SU-DHL-6 (cell line): ENCODE measurements at regions not wholly inside any gene's neighbourhood (a gene's known extent, or its start where the extent isn't known, plus 50 kb on each side); places are given as distances from the start of the nearest gene placed in this dataset.

Experiments used
- H2AFZ ChIP-seq: fragments of 200-600 bp; sonication (generic); 2 replicates; pipeline ENCODE4 v1.6.1; 2014; ENCODE audit warnings: low read depth, mild to moderate bottlenecking, moderate library complexity, mixed read lengths, antibody characterized with exemption, low read length; ENCODE audit not compliant: severe bottlenecking
- H3F3A ChIP-seq: fragments of 200-600 bp; shearing (Covaris generic); 2 replicates; pipeline ENCODE4 v1.6.0; 2016; ENCODE audit warnings: antibody characterized with exemption, mild to moderate bottlenecking; ENCODE audit not compliant: insufficient read depth
- H3K27ac ChIP-seq: fragments of 200-600 bp; sonication (generic); 2 replicates; pipeline ENCODE4 v1.5.1; 2016; ENCODE audit warnings: low read depth, mild to moderate bottlenecking, low read length, moderate library complexity, mixed read lengths
- H3K27me3 ChIP-seq: fragments of 200-600 bp; sonication (generic), shearing (Covaris generic); 2 replicates; pipeline ENCODE4 v1.6.0; 2014; ENCODE audit warnings: mild to moderate bottlenecking, low read length
- H3K36me3 ChIP-seq: fragments of 200-600 bp; sonication (generic); 2 replicates; pipeline ENCODE4 v1.6.1; 2014; ENCODE audit warnings: mild to moderate bottlenecking, low read length, mixed read lengths
- H3K4me2 ChIP-seq: fragments of 300-600, 200-600 bp; shearing (Covaris generic), sonication (generic); 2 replicates; pipeline ENCODE4 v1.6.0; 2014; ENCODE audit warnings: low read length, low read depth, mild to moderate bottlenecking; ENCODE audit not compliant: poor library complexity, severe bottlenecking
- H3K4me3 ChIP-seq: fragments of 200-600 bp; sonication (generic); 2 replicates; pipeline ENCODE4 v1.5.1; 2014; ENCODE audit warnings: antibody characterized with exemption, low read length, mild to moderate bottlenecking, mixed read lengths; ENCODE audit not compliant: insufficient read depth, poor library complexity, severe bottlenecking
- H3K79me2 ChIP-seq: fragments of 200-600 bp; sonication (generic); 2 replicates; pipeline ENCODE4 v1.6.1; 2014; ENCODE audit warnings: mild to moderate bottlenecking, low read length, moderate library complexity; ENCODE audit not compliant: insufficient read depth
- H3K9ac ChIP-seq: fragments of 200-600 bp; sonication (generic); 2 replicates; pipeline ENCODE4 v1.7.0; 2014; ENCODE audit warnings: mild to moderate bottlenecking, low read length
- H3K9me2 ChIP-seq: fragments of 200-600 bp; sonication (generic); replicated peaks from 2 replicates; pipeline ENCODE4 v1.6.1; 2014; ENCODE audit warnings: low read length; ENCODE audit not compliant: insufficient read depth
- H3K9me3 ChIP-seq: fragments of 200-600 bp; sonication (generic); 2 replicates; pipeline ENCODE4 v1.6.1; 2014; ENCODE audit warnings: low read length, mixed read lengths; ENCODE audit not compliant: insufficient read depth
- H4K20me1 ChIP-seq: fragments of 200-600 bp; sonication (generic); 2 replicates; pipeline ENCODE4 v1.6.1; 2014; ENCODE audit warnings: low read depth, mild to moderate bottlenecking, antibody characterized with exemption, low read length, moderate library complexity, mixed read lengths
- EZH2phosphoT487 ChIP-seq: fragments of 200-600 bp; sonication (generic), shearing (Covaris generic); conservative IDR thresholded peaks from 2 replicates; pipeline ENCODE4 v1.6.1; 2018; ENCODE audit warnings: mild to moderate bottlenecking, antibody characterized with exemption, low read length, moderate library complexity, mixed read lengths
- TF ChIP-seq, protein P1 (sequence below): fragments of 200-600 bp; sonication (generic); IDR thresholded peaks from one replicate; pipeline ENCODE4 v1.5.1; 2017; ENCODE audit warnings: antibody characterized with exemption, mild to moderate bottlenecking, low read length, moderate library complexity; ENCODE audit not compliant: insufficient read depth, poor library complexity, severe bottlenecking

DNA sequence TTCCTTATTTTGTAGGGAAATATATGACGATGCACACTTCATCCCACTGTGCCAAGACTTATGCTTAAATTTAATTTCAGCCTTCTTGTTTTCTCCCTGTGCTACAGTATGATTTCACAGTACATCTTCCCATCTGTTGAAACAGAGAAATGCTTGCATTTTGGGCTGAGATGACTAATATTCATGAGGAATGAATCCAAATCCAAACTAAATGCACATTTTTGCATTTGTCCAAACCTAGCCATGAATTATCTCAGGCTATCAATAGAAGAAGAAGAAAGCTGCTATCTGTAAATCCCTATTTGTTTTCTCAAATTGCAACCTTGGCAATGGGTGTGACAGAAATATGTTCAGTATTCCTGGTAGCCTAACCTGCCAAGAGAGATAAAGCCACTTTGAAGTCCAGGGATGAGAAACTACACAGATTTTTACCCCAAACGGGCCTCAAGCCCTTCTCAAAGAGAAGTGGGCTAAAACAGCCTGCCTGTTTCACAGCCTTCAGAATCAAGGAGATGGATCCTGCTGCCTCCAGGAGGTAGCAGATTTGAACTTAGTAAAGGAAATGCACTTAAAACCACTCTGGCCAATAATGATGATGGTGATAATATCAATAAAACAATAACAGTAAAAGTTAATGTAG is 306.9 kb upstream of the NT5C1B start:
- H2AFZ ChIP-seq, result no peak overlapping the region
- no peaks in the 10 kb centered on the region for H3F3A ChIP-seq
- no peaks in the 10 kb centered on the region for H3K36me3 ChIP-seq
- no peaks in the 10 kb centered on the region; the same call in 1 of the 2 replicates for H3K9me2 ChIP-seq
- H3K4me2 ChIP-seq, result no peak overlapping the region
- TF ChIP-seq, protein P1, sequence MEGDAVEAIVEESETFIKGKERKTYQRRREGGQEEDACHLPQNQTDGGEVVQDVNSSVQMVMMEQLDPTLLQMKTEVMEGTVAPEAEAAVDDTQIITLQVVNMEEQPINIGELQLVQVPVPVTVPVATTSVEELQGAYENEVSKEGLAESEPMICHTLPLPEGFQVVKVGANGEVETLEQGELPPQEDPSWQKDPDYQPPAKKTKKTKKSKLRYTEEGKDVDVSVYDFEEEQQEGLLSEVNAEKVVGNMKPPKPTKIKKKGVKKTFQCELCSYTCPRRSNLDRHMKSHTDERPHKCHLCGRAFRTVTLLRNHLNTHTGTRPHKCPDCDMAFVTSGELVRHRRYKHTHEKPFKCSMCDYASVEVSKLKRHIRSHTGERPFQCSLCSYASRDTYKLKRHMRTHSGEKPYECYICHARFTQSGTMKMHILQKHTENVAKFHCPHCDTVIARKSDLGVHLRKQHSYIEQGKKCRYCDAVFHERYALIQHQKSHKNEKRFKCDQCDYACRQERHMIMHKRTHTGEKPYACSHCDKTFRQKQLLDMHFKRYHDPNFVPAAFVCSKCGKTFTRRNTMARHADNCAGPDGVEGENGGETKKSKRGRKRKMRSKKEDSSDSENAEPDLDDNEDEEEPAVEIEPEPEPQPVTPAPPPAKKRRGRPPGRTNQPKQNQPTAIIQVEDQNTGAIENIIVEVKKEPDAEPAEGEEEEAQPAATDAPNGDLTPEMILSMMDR, result no peak
- TF ChIP-seq EZH2phosphoT487, result no peak
- H3K4me3 ChIP-seq, result no peak overlapping the region
- H3K27ac ChIP-seq, result no peak overlapping the region
- no peaks in the 10 kb centered on the region for H3K9me3 ChIP-seq
- no peaks in the 10 kb centered on the region for H3K79me2 ChIP-seq
- H3K27me3 ChIP-seq, result no peaks in the 10 kb centered on the region
- no peak overlapping the region for H3K9ac ChIP-seq
- H4K20me1 ChIP-seq, result no peaks in the 10 kb centered on the region

DNA sequence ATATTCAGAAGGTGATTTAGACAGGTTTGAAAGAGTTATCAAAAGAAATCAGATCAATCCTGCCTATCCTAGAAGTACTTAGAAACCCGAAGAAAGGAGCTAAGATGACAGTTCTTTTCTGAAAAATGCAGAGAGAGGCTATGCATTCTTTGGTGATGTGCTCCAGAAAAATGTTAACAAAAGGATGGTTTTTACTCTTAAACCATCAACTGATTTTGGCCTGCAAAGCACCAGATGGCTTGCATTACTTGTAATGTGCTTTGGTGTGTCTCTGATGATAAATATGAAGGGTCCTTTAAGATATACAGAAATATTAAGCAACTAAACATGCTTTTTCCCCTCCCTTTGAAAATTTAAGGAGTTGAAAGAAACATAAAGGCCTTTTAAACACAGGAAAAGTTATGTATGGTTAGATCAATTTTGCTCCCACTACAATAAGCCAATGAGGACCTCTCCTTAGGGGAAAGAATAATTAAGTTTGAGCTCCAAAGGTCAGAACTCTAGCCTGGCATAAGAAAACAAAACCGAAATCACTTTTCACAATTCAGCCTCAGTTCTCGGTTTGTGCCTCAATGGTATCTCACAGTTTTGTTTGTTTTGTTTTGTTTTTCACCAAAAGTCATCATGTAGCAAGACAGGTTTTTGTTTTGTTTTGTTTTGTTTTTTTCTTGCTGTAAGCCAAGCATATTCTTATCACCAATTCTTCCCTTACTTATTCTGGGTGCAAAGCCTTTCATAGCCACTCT is 302.4 kb upstream of the NT5C1B start:
- H3K36me3 ChIP-seq, result no peaks in the 10 kb centered on the region
- TF ChIP-seq, protein P1, result no peak
- no peak for TF ChIP-seq EZH2phosphoT487
- H3K4me2 ChIP-seq, result no peak overlapping the region

DNA sequence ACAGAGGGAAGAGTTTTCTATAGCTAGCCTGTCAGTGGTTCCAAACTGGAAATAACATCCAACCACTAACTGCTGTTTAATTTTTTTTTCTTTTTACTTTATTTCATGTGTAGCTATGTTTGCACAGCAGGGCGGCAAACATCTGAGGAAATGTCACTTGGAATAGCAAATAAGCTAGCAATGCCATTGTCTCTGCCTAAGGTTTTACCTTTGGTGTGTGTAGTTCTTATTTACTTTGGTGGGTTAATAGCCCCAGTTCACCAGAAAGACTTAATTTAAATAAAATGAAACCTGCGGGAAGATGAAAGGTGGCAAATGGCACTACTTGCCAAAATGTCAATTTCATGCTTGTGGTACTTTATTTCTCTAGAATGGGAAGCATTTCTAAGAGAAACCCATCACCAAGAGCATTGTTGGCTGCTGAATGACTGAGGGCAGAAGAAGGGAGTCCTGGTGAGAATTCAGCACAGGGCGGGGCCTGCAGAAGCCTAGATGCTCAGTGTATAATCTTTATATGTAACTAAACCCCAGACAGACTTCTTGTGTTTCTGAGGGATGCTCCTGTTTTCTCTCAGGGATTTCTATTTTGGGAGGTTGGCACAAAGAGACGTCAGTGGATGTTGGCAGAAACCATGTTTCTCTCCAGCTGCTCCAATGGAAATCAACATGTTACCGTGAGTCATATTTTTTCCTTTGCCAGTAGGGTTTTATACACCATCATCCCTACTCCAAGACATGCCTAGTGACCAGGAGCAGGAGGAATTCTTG is 300.4 kb upstream of the NT5C1B start:
- no peak overlapping the region for H3K4me3 ChIP-seq
- H3K27me3 ChIP-seq, result no peaks in the 10 kb centered on the region
- H3K27ac ChIP-seq, result no peak overlapping the region
- no peaks in the 10 kb centered on the region for H3K79me2 ChIP-seq
- no peaks in the 10 kb centered on the region for H3F3A ChIP-seq
- no peaks in the 10 kb centered on the region for H3K36me3 ChIP-seq
- no peaks in the 10 kb centered on the region; the same call in 1 of the 2 replicates for H3K9me2 ChIP-seq
- H3K4me2 ChIP-seq, result no peak overlapping the region
- no peaks in the 10 kb centered on the region for H3K9me3 ChIP-seq
- H3K9ac ChIP-seq, result no peak overlapping the region
- no peak overlapping the region for H2AFZ ChIP-seq
- H4K20me1 ChIP-seq, result no peaks in the 10 kb centered on the region
- TF ChIP-seq, protein P1, result no peak
- no peak for TF ChIP-seq EZH2phosphoT487

More for the DNA sequence above, 302.4 kb upstream of the NT5C1B start:
- H3K9ac ChIP-seq, result no peak overlapping the region
- no peak overlapping the region for H2AFZ ChIP-seq
- no peak overlapping the region for H3K4me3 ChIP-seq
- no peaks in the 10 kb centered on the region for H3F3A ChIP-seq
- no peak overlapping the region for H3K27ac ChIP-seq
- H3K9me2 ChIP-seq, result no peaks in the 10 kb centered on the region; the same call in 1 of the 2 replicates
- no peaks in the 10 kb centered on the region for H4K20me1 ChIP-seq
- no peaks in the 10 kb centered on the region for H3K79me2 ChIP-seq
- no peaks in the 10 kb centered on the region for H3K9me3 ChIP-seq
- H3K27me3 ChIP-seq, result no peaks in the 10 kb centered on the region
